ENCODE measurements at regions not wholly inside any gene's neighbourhood (a gene's known extent, or its start where the extent isn't known, plus 50 kb on each side); places are given as distances from the start of the nearest gene placed in this dataset.
"Not testable (repeated sequence)": the region's sequence is repeated elsewhere in the genome, so short reads cannot be mapped to it uniquely, and the experiment has no call there.

DNA sequence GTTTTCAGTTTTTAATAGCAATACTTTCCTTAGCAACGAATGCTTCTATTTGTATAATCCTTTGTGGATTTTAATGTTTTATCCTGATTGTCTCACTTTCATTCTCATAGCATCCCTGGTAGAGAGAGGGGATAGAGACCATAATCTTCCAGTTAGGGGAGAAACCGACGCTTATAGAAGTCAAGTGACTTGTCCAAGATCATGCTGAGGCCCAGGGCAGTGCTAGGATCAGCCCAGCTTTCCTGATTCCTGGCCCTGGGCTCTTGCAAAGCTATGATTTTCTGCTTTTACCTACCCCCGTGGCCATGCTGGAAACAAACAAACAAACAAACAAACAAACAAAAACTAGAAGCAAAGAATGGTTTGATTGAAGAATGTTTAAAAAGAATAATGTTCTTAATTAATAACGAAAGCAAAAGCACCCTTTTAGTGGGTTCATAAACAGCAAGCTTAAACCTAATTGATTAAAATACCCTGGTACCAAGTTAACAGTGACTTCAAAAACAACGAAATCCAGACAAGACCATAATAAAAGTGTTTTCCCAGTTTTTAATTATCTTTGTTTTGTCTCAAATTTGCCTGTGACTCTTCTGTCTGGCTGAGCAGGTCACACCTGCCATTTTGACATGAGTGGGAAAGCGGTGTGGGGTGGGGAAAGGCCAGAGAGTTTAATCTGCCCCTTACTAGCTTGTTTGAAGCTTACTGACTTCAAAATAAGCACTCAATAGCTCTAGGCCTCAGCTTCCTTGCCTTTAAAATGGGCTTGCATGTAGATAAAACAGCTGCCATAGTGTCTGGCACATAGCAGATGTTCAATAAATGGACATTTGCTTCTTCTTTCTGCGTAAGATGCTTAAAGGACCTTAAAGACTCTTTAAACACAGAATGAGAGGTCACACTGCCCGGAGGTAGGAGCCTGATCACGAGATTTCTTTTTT lies 116.6 kb upstream of the MYCN start:
- no peak for DNase-seq (ENCODE audit: low read depth)
- H3K4me3 ChIP-seq (ENCODE audit: low read depth, low read length): no peak overlapping the region
- TF ChIP-seq, protein P1, sequence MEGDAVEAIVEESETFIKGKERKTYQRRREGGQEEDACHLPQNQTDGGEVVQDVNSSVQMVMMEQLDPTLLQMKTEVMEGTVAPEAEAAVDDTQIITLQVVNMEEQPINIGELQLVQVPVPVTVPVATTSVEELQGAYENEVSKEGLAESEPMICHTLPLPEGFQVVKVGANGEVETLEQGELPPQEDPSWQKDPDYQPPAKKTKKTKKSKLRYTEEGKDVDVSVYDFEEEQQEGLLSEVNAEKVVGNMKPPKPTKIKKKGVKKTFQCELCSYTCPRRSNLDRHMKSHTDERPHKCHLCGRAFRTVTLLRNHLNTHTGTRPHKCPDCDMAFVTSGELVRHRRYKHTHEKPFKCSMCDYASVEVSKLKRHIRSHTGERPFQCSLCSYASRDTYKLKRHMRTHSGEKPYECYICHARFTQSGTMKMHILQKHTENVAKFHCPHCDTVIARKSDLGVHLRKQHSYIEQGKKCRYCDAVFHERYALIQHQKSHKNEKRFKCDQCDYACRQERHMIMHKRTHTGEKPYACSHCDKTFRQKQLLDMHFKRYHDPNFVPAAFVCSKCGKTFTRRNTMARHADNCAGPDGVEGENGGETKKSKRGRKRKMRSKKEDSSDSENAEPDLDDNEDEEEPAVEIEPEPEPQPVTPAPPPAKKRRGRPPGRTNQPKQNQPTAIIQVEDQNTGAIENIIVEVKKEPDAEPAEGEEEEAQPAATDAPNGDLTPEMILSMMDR (IDR thresholded peaks at IDR 0.05; ENCODE audit: low read depth, low read length, missing control alignments): no peak
- in situ Hi-C loops (cut with HindIII; ENCODE audit: low sequenced_read_pairs): no loop called here

DNA sequence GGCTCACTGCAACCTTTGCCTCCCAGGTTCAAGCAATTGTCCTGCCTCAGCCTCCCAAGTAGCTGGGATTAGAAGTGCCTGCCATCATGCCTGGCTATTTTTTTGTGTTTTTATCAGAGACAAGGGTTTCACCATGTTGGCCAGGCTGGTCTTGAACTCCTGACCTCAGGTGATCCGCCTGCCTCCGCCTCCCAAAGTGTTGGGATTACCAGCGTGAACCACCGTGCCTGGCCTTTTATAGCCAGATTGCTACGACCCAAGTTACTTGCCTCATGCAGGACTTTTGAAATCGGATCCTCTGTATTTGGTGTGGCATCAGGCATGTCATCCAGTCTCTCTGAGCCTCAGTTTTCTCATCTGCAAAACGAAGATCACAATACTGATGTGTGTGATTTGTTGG lies 115.9 kb upstream of the MYCN start:
- DNase-seq (ENCODE audit: low read depth); in situ Hi-C loops (cut with HindIII; ENCODE audit: low sequenced_read_pairs); H3K4me3 ChIP-seq (ENCODE audit: low read depth, low read length): not testable (repeated sequence)

DNA sequence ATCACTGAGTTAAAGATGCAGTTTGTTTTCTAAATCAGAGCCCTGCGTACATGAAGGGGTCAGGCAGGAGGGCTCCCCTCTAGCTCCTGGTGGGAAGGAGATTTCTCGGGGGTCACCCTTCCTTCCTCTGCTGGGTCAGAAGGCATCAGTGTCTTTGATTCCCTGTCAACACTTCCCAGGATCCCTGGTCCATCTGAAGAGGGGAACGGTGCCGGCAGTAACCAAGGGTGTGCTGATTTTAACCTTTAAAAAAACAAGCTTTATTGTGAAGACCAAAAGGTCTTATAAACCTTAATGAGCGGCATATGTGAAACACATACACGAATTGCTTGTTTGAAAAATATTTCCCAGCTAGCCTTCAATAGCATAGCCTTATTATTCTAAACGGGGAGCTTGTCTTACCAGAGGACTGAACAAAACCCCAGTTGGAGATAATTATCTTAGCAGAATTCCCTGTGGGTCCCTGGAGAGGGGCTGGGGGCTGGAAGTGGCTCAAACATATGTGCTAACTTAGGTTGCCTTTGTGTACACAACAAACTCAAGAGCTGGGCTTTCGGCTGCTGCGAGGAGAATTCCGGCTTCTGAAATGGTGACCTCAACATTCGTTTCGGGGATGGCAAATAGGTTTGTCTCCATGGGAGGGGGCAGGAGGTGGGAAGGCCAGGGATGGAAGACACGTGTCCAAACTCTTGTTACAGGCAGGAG lies 114.9 kb upstream of the MYCN start:
- H3K4me3 ChIP-seq (ENCODE audit: low read depth, low read length): no peak overlapping the region
- TF ChIP-seq, protein P1 (IDR thresholded peaks at IDR 0.05; ENCODE audit: low read depth, low read length, missing control alignments): no peak
- DNase-seq (ENCODE audit: low read depth): no peak
- in situ Hi-C loops (cut with HindIII; ENCODE audit: low sequenced_read_pairs): no loop called here

DNA sequence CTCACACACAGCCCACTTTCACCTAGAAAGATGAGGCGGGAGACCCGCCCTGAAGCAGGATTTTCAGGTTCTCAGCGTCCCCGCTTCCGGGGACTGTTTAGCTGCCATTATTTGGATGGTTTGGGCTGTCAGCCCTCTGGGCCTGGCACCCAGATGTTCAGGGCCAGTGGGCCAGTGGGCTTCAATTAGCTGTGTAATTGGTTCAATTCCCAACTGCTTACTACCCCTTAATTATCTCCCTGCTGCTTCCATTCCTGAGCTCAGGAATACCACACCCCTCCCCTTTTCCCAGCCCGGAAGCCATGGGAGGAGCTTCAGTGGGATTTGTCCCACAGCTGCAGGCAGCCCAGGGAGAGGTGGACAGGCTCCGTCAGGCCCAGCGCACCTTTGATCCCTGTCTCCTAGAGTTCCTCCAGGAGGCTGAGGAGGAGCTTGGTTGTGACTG lies 114.1 kb upstream of the MYCN start:
- TF ChIP-seq, protein P1 (IDR thresholded peaks at IDR 0.05; ENCODE audit: low read depth, low read length, missing control alignments): no peak
- no peak overlapping the region for H3K4me3 ChIP-seq (ENCODE audit: low read depth, low read length)
- no peak for DNase-seq (ENCODE audit: low read depth)
- in situ Hi-C loops (cut with HindIII; ENCODE audit: low sequenced_read_pairs): no loop called here

DNA sequence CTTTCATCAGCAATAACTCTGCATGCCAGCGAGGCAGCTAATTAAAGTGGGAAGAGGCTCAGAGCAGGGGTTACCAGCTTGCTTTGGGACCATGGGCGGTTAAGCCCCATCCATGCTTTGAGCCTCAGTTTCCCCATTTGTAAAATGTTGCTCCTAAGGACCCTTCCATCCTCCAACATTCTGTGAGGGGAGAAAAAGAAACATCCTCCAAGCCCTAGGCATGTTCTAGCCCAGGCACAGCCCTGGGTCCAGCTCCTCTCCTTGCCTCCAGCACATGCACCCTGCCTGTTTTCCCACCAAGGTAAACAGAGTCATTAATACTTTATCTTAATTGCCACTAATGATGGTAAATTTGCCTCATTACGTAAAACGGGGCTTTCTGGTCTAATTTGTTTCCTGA lies 113.3 kb upstream of the MYCN start:
- no peak overlapping the region for H3K4me3 ChIP-seq (ENCODE audit: low read depth, low read length)
- TF ChIP-seq, protein P1 (IDR thresholded peaks at IDR 0.05; ENCODE audit: low read depth, low read length, missing control alignments): no peak
- in situ Hi-C loops (cut with HindIII; ENCODE audit: low sequenced_read_pairs): no loop called here
- DNase-seq (ENCODE audit: low read depth): no peak

DNA sequence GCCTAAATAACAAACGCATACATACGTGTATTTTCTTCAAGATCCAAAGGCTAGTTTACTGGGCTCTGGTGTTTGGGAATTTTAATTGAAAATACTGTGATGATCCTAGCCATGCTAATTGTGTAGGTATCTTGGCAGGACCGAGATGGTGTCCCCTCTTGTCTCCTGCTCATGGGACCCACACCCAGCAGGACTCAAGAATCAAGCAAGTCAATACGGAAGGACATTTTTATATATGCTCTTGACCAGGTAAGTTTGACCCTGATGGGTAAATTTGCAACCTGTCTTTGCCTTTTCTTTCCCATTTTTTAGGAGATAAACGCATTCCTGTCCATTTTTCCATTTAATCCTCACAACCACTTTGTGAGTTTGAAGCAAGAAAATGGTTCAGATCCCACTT lies 111.8 kb upstream of the MYCN start:
- no peak for DNase-seq (ENCODE audit: low read depth)
- TF ChIP-seq, protein P1 (IDR thresholded peaks at IDR 0.05; ENCODE audit: low read depth, low read length, missing control alignments): no peak
- in situ Hi-C loops (cut with HindIII; ENCODE audit: low sequenced_read_pairs): no loop called here
- no peak overlapping the region for H3K4me3 ChIP-seq (ENCODE audit: low read depth, low read length)

Data from astrocyte of the cerebellum (primary cell).